SK-N-SH treated with all-trans-retinoic acid at 6 μM for 48 hours (cell line): ENCODE measurements at regions not wholly inside any gene's neighbourhood (a gene's known extent, or its start where the extent isn't known, plus 50 kb on each side); places are given as distances from the start of the nearest gene placed in this dataset.
A peak's percentile ranks its signal among the peaks of the same experiment; 100 is the strongest.

Experiments used
- ATAC-seq: fragments of 200-7000 bp; cut with Tn5 transposase; 3 replicates; pipeline ENCODE4 v1.9.1; 2020; ENCODE audit warnings: mild to moderate bottlenecking, moderate library complexity
- ARNTL ChIP-seq: fragments of 450-650 bp; formaldehyde crosslinking; IDR thresholded peaks from 2 replicates; pipeline ENCODE4 v1.5.0; 2020; ENCODE audit warnings: low read depth, mild to moderate bottlenecking, moderate library complexity, borderline replicate concordance
- BACH2 ChIP-seq: fragments of 250-450 bp; sonication (Bioruptor Pico); IDR thresholded peaks from 2 replicates; pipeline ENCODE4 v1.9.0; 2021; ENCODE audit warnings: mild to moderate bottlenecking, borderline replicate concordance
- CREB5 ChIP-seq: fragments of 250-450 bp; sonication (Bioruptor Pico); IDR thresholded peaks from 2 replicates; pipeline ENCODE4 v1.5.1; 2020; ENCODE audit warnings: low read depth, mild to moderate bottlenecking, moderate library complexity
- CSDC2 ChIP-seq: fragments of 250-450 bp; sonication (Bioruptor Pico); IDR thresholded peaks from 2 replicates; pipeline ENCODE4 v1.5.0; 2020; ENCODE audit warnings: mild to moderate bottlenecking, moderate library complexity
- ESRRG ChIP-seq: fragments of 250-450 bp; sonication (Bioruptor Pico); IDR thresholded peaks from 2 replicates; pipeline ENCODE4 v1.6.1; 2021; ENCODE audit warnings: mild to moderate bottlenecking
- GLIS3 ChIP-seq: fragments of 250-450 bp; sonication (Bioruptor Pico); IDR thresholded peaks from 2 replicates; pipeline ENCODE4 v1.5.0; 2020; ENCODE audit warnings: mild to moderate bottlenecking, moderate library complexity
- ISL1 ChIP-seq: fragments of 250-450 bp; sonication (Bioruptor Pico); IDR thresholded peaks from 2 replicates; pipeline ENCODE4 v2.1.2; 2022; ENCODE audit warnings: mild to moderate bottlenecking, moderate library complexity
- OSR1 ChIP-seq: fragments of 250-450 bp; sonication (Bioruptor Pico); IDR thresholded peaks from 2 replicates; pipeline ENCODE4 v1.8.0; 2022; ENCODE audit warnings: moderate library complexity, mild to moderate bottlenecking, inconsistent platforms
- PATZ1 ChIP-seq: fragments of 250-450 bp; sonication (Bioruptor Pico); IDR thresholded peaks from 2 replicates; pipeline ENCODE4 v1.8.0; 2020; ENCODE audit warnings: mild to moderate bottlenecking, moderate library complexity, borderline replicate concordance
- POU6F1 ChIP-seq: fragments of 250-450 bp; sonication (Bioruptor Pico); IDR thresholded peaks from 2 replicates; pipeline ENCODE4 v1.8.0; 2021; ENCODE audit warnings: low read depth, mild to moderate bottlenecking, moderate library complexity, borderline replicate concordance
- SNAI2 ChIP-seq: fragments of 250-450 bp; sonication (Bioruptor Pico); IDR thresholded peaks from 2 replicates; pipeline ENCODE4 v1.5.0; 2020; ENCODE audit warnings: mild to moderate bottlenecking, moderate library complexity
- TCF4 ChIP-seq: fragments of 250-450 bp; sonication (Bioruptor Pico); IDR thresholded peaks from 2 replicates; pipeline ENCODE4 v1.8.0; 2021; ENCODE audit warnings: mild to moderate bottlenecking, moderate library complexity, borderline replicate concordance
- TOX ChIP-seq: fragments of 250-450 bp; sonication (Bioruptor Pico); IDR thresholded peaks from 2 replicates; pipeline ENCODE4 v1.8.0; 2021; ENCODE audit warnings: mild to moderate bottlenecking, moderate library complexity, borderline replicate concordance
- TSHZ2 ChIP-seq: fragments of 250-450 bp; sonication (Bioruptor Pico); IDR thresholded peaks from 2 replicates; pipeline ENCODE4 v1.5.0; 2020; ENCODE audit warnings: mild to moderate bottlenecking, moderate library complexity
- ZC3H10 ChIP-seq: fragments of 250-450 bp; sonication (Bioruptor Pico); IDR thresholded peaks from 2 replicates; pipeline ENCODE4 v1.5.1; 2021; ENCODE audit warnings: mild to moderate bottlenecking, moderate library complexity
- ZFP3 ChIP-seq: fragments of 250-450 bp; sonication (Bioruptor Pico); IDR thresholded peaks from 2 replicates; pipeline ENCODE4 v1.5.0; 2020; ENCODE audit warnings: mild to moderate bottlenecking, moderate library complexity
- ZFP30 ChIP-seq: fragments of 450-650 bp; formaldehyde crosslinking; IDR thresholded peaks from 2 replicates; pipeline ENCODE4 v1.5.0; 2022; ENCODE audit warnings: mild to moderate bottlenecking, moderate library complexity
- ZNF565 ChIP-seq: fragments of 450-650 bp; formaldehyde crosslinking; conservative IDR thresholded peaks from 2 replicates; pipeline ENCODE4 v1.5.0; 2020; ENCODE audit warnings: low read depth, mild to moderate bottlenecking, moderate library complexity
- ZNF70 ChIP-seq: fragments of 450-650 bp; formaldehyde crosslinking; IDR thresholded peaks from 2 replicates; pipeline ENCODE4 v1.5.0; 2020; ENCODE audit warnings: mild to moderate bottlenecking, moderate library complexity
- ZNF8 ChIP-seq: fragments of 450-650 bp; formaldehyde crosslinking; IDR thresholded peaks from 2 replicates; pipeline ENCODE4 v1.5.0; 2020; ENCODE audit warnings: mild to moderate bottlenecking, moderate library complexity
- TF ChIP-seq, protein P1 (sequence below): fragments of 250-450 bp; sonication (Bioruptor Pico); IDR thresholded peaks from 2 replicates; pipeline ENCODE4 v1.5.1; 2021; ENCODE audit warnings: mild to moderate bottlenecking, moderate library complexity

- TF ChIP-seq TCF4: peak; percentile 93
- TF ChIP-seq ZNF8 (CRISPR knock-in tag): no peak
- ATAC-seq: peak; percentile 53; the same call in 1 of the 3 replicates
Measured at GRCh38 chr11:42890773-42891172, 421.0 kb upstream of the API5 start.

- no peak for ATAC-seq
- TF ChIP-seq TOX (CRISPR knock-in tag) (no peak), SNAI2 (CRISPR knock-in tag) (no peak), ZFP3 (CRISPR knock-in tag) (no peak), ZNF8 (CRISPR knock-in tag) (no peak), PATZ1 (CRISPR knock-in tag) (no peak), ARNTL (CRISPR knock-in tag) (no peak), TCF4 (peak; percentile 52; the same call in 1 of the 2 replicates), TSHZ2 (CRISPR knock-in tag) (0 out of 2 replicates have a peak, but pooled peaks have one; percentile 79)
Measured at GRCh38 chr11:42901084-42901483, 410.7 kb upstream of the API5 start.

DNA sequence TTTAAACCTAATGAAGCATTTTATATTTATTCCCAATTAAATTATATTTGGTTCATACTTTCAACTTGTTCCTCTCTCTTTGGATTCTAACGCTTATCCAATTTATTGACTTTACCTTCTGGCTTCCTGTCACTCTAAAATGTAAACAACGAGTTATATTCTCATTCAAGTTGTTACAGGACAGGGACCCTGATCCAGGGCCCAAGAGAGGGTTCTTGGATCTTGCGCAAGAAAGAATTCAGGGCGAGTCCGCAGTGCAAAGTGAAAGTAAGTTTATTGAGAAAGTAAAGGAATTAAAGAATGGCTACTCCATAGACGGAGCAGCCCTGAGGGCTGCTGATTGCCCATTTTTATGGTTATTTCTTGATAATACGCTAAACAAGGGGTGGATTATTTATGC, 405.6 kb upstream of the API5 start:
- TF ChIP-seq ISL1 (no peak), ZNF70 (CRISPR knock-in tag) (no peak), CREB5 (CRISPR knock-in tag) (no peak), SNAI2 (CRISPR knock-in tag) (no peak), CSDC2 (CRISPR knock-in tag) (no peak), ZC3H10 (CRISPR knock-in tag) (no peak), ZNF565 (CRISPR knock-in tag) (no peak), ZFP30 (CRISPR knock-in tag) (no peak), GLIS3 (CRISPR knock-in tag) (no peak), BACH2 (CRISPR knock-in tag) (no peak), ZFP3 (CRISPR knock-in tag) (no peak), TSHZ2 (CRISPR knock-in tag) (no peak), OSR1 (CRISPR knock-in tag) (no peak), POU6F1 (CRISPR knock-in tag) (no peak), ESRRG (CRISPR knock-in tag) (no peak), TOX (CRISPR knock-in tag) (no peak)
- TF ChIP-seq, protein P1, sequence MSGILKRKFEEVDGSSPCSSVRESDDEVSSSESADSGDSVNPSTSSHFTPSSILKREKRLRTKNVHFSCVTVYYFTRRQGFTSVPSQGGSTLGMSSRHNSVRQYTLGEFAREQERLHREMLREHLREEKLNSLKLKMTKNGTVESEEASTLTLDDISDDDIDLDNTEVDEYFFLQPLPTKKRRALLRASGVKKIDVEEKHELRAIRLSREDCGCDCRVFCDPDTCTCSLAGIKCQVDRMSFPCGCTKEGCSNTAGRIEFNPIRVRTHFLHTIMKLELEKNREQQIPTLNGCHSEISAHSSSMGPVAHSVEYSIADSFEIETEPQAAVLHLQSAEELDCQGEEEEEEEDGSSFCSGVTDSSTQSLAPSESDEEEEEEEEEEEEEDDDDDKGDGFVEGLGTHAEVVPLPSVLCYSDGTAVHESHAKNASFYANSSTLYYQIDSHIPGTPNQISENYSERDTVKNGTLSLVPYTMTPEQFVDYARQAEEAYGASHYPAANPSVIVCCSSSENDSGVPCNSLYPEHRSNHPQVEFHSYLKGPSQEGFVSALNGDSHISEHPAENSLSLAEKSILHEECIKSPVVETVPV (CRISPR knock-in tag): no peak
- ATAC-seq: no peak
